ENCODE measurements at regions not wholly inside any gene's neighbourhood (a gene's known extent, or its start where the extent isn't known, plus 50 kb on each side); places are given as distances from the start of the nearest gene placed in this dataset.

DNA sequence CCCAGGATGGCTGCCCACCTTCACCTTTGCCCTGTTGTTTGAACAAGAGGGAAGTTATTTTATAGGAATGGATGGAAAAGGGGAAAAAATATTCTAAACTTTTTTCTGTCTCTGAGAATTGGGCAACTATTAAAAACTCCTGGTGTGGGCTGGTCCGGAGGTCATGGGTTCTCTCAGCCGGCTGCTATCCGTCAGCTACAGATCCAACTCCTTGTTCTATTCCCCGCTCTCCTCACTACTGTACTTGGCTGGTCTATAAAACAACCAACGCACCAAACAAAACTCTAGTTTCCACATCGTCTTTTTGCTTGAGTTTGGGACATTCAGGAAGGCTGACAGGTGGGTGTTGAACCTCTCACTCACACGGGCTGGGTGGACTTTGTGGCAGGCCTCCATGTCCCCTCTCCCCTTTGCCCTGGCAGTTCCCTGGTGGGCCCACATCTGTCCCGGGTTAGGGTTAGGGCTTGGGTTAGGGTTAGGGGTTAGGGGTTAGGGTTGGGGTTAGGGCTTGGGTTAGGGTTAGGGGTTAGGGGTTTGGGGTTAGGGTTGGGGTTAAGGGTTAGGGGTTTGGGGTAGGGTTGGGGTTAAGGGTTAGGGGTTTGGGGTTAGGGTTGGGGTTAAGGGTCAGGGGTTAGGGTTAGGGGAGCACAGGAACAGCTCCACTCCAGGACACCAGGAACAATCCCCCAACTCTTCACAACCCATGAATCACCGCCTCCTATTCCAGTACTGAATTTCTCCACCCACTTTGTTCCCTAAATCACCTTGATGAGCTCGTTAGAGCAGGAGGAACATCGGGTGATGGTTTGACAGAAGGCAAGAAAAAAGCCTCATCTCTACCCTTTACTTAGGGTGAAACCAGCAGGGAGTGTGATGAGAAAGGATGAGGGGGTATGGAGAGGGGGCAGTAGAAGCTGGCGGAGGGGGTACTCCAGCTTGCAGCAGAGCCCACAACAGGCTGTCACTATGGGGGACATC is 302.1 kb upstream of the IRX4 start:
- DNase-seq = no peak

DNA sequence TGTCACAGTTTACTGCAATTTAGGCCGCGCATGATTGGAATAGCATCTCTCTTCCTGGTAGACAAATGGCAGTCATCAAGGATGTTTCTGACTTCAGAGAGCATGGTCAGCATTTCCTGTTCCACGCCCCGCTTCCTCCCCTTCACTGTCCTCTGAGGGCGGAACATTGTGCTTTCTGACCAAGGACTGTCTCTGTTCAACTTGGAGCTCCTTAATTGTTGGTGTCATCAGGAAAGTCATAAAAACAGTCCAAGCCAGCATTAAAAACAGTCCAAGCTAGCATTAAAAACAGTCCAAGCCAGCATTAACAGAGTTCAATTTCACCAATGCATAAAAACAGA is 301.3 kb upstream of the IRX4 start:
- no peak for DNase-seq

DNA sequence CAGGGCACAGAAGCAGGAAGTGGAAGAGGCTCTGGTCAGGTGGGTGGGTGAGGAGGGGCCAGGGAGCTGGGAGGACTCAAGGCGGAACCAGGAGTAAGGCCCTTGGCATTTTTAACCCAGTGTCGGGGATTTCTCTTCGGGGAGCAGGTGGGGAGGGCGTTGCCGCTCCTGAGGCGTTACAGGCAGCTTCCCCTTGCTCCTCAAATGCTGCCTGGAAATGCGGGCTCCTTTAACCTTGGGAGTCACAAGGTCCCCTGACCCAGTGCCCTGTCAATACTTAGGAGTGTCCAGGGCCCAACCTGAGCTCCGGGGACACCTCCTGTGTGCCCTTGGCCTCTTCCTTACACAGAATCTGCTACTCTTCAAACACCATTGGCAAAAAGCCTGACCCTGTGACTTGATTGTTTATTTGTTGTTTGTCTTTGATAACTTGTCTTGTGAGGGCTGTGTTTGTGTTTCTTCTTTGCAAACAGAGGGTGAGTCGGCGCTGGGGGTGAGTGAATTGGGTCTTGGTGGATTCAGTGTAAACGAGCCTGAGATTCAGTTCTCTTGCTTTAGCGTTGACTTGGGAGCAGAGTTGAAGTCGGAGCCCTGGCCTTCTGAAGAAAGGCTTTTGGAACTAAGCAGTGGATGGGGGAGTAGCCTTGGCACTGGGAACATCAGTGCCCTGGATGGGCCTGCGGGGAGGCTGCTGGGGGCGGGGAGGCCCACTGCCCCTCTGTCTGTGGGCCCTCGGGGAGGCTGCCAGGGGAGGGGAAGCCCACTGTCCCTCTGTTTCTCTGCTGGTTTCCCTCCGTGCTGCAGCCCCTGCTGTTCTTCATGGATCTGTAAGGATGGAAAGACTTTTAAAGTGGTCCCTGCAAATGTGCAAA is 300.7 kb upstream of the IRX4 start:
- no peak for DNase-seq

GRCh38 chr5:2182020-2182419 is 299.3 kb upstream of the IRX4 start:
- no peak for DNase-seq

- DNase-seq = no peak
Observed at GRCh38 chr5:2181557-2181956, 298.8 kb upstream of the IRX4 start.

DNA sequence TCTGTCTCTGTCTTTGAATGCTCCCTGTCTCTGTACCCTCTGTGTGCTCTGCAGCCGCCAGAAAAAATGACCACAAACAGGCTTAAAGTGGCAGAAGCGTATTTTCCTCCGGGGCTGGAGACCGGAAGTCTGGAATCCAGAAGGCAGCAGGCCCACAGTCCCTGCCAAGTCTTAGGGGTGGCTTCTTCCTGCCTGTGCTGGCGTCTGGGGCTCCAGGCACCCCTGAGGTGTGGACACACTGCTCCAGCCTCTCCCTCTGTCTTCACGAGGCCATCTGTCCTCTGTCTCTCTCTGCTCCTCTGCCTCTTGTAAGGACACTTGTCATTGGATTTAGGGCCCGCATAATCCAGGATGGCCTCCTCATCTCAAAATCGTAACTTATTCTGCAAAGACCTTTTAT is 298.4 kb upstream of the IRX4 start:
- DNase-seq = no peak

DNA sequence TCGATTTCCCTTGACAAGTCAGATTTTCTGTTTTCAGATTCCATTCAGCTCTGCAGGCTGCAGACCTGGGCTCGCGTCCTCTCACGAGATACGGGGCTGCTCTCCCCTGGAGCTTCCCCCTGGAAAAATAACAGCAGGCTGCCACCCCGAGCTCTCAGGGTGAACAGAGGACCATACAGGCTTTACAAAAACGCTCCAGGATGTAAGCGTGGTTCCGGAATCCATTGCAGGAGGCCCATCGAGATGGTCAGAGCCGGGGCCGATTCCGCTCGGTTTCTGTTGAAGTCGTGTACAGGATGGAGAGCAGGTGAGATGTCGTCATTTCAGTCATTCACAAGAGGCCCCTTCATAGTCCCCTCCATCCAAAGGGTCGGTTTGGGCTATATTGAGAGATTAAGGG is 297.7 kb upstream of the IRX4 start:
- DNase-seq = no peak

DNA sequence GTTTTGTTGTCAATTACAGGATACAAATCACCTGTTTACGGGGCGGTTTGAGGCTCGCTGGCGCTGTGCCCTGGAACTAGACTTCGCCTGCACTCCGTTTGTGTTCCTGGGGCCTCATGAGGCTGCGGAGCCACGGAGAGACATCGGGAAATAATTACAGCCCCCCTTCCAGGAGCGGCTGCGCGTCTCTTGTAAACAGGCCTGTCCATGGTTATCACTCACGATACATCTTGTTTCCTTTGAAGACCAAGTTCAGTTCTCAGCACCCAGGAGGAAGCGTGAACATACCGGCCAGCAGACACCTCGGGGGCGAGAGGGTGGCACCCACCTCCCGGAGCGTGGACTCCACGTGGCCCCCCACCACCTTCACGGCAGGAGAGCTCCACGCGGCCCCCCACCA is 297.1 kb upstream of the IRX4 start:
- DNase-seq = no peak

GRCh38 chr5:2178528-2178927 is 295.8 kb upstream of the IRX4 start:
- DNase-seq = no peak

GRCh38 chr5:2178071-2178477 is 295.3 kb upstream of the IRX4 start:
- DNase-seq = no peak

DNA sequence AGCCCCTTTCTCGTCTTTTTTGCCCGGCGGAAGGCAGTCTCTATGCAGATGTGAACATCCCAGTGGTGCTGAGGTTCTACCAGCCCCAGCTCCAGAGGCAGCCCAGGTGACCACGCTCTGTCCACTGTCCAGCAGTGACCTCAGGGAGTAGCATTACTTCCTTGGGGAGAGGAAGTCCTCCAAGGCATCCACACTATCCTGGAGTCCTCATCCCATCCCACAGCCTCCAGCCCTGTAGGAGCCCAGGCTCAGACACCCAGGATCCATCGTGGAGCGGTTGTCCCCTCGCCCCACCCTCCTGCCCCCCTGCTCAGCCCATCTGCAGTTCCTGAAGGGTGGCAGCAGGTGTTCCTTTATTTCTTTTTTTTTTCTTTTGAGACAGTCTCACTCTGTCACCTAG is 294.5 kb upstream of the IRX4 start:
- no peak for DNase-seq

GRCh38 chr5:2176581-2176980 is 293.9 kb upstream of the IRX4 start:
- DNase-seq = no peak

DNA sequence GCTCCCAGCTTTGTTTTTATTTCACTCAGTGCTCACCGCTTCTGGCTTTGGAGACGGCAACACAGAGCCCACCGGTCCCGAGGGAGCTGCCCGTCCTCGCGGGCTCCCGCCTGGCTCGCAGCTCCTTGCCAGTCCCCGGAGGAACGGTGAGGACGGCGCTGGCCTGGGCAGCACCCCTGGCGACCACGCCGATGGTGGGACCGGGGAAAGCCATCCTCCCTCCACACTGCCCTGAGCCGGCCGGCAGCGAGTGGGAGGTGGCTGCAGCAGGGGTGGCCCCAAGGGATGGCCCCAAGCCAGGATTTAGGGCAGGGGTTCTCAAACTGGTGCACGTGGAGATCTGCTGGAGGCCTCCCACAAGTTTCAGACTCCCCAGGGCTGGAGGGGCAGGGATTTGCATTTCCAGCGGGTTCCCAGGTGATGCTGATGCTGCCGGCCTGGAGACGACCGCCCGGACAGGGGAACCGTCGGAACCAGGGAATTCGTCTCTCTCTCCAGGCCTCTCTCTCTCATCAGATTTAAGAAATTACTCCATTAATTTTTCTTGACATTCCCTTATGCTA is 293.2 kb upstream of the IRX4 start:
- DNase-seq = no peak

DNA sequence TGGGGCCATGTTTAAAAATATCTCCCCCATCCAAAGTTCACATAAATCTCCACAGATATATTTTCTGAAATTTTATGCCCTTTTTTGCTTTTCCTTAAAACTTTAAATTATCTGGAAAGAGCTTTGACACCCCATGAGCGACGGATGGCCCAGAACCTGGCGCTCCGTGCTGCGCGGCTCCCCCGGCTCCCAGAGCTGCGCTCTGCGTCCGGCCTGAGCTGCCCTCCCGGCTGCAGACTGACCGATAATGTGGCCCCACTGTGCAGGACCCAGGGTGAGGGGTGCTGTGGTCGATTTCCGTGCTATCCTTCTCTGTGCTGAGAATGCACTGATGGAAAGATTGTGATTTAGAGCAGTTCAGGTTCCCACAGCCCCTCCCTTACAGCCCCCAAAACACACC is 292.3 kb upstream of the IRX4 start:
- DNase-seq = no peak

DNA sequence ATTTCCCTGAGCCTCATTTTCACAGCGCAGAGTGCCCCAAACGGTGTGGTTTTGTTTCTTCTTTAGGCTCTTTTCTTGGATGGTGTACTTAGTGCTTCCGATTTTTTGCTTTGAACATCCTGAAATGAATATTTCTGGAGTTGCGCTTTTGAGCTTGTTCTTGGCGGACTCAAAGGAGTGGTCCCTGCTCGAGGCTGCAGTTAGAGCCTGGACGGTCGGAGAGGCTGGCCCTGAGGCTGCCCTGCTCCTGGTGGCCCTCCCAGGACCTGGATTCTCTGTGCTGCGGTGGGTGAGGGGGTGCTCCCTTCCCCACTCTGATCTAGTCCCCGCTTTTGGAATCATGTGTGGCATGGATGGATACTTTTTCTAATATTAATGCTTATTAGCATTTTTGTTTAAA is 291.8 kb upstream of the IRX4 start:
- DNase-seq = no peak

DNA sequence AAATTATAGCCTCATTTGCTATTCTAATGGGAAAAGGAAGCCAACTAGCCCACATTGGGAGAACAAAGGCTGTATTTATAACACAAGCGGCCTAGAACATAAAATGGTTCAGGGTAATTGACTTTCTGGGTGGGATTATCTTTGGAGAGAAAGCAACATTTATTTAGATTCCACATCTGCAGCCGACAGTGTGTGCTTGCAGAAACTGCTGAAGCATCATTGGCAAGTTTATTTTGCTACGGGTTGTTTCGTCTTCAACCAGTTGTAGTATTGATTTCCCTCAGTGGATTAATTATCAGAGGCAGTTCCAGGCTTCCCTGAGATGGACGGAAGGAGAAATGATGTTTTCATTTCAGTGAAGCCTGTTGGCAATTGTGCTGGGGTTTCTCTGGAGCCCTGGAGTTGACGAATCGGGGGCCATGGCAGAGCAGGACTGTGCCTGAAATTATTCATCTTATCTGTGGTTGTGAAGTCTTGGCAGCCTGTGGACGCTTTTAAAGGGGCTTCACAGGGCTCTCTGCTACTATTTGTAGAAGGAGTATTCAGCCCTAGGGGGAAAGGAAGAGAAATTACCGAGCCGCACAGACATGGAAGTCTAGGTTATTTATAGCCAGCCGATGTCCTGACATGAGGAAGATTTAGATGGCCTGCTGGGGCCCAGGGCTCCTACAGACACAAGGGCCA is 290.6 kb upstream of the IRX4 start:
- DNase-seq = no peak

- DNase-seq = no peak
Observed at GRCh38 chr5:2172471-2172870, 289.7 kb upstream of the IRX4 start.

DNA sequence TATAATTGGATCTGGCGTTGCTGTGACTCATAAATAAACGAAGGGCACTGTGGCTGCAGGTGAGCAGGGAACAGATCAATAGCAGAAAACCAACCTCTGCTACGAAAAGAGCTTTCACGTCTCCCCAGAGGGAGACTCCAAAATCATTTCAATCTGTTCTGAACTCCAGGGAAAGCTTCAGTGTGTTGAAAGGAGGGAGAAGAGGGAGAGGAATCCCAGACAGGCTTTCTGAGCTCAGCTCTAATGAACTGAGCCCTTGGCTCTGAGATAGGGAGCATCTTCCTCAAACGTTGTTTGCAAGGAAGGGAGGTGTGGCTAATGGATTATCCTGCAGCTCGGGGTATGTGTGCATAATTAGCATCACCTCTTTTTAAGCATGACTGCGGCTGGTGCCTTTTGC is 288.0 kb upstream of the IRX4 start:
- no peak for DNase-seq

- no peak for DNase-seq
Observed at GRCh38 chr5:2169850-2170760, 287.4 kb upstream of the IRX4 start.

DNA sequence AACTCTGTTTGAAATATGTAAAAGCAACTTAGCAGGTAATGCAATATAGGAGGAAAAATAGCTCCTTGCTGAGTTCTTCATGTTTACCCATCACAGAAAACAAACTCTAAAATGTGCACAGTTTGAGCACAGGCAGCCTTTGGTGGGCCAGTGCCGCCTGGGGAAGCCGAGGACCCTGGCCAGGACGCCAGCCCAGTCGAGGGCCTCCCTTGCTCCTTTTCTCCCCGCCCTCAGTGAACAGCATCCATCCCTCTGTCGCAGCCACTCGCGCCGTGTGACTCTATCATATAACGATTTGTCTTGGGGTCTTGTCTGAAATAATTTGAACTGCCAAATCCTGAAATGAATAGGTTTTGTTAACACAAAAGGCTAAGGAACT is 286.7 kb upstream of the IRX4 start:
- no peak for DNase-seq

All from left kidney (tissue), 1 donor.